ENCODE measurements at regions not wholly inside any gene's neighbourhood (a gene's known extent, or its start where the extent isn't known, plus 50 kb on each side); places are given as distances from the start of the nearest gene placed in this dataset.
A peak's percentile ranks its signal among the peaks of the same experiment; 100 is the strongest.
"Not testable (repeated sequence)": the region's sequence is repeated elsewhere in the genome, so short reads cannot be mapped to it uniquely, and the experiment has no call there.

- DNase-seq, result no peak
Measured at GRCh38 chr4:67035986-67036385, 509.3 kb downstream of the CENPC start.

- no peak for DNase-seq
Measured at GRCh38 chr4:67035501-67035900, 509.8 kb downstream of the CENPC start.

DNA sequence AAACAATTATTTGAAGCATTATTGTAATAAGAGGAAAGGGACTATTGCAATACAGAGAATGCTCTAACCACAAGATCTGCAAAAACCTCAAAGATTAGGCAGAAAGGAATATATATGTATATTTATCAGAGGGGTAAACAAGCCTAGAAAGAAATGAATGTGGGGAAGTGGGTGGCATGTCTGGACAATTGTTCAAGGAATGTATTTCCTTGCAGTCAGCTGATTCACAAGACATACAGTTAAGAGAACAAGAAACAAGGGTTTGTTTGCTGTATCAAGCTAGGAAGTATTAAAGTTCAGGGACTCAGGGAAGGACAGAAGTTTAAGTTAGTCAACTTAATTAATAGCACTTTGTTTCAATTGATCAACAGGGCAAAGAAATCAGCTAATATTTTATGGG lies 514.7 kb downstream of the CENPC start:
- DNase-seq, result no peak

- DNase-seq, result no peak
Measured at GRCh38 chr4:67020438-67020797, 524.9 kb downstream of the CENPC start.

DNA sequence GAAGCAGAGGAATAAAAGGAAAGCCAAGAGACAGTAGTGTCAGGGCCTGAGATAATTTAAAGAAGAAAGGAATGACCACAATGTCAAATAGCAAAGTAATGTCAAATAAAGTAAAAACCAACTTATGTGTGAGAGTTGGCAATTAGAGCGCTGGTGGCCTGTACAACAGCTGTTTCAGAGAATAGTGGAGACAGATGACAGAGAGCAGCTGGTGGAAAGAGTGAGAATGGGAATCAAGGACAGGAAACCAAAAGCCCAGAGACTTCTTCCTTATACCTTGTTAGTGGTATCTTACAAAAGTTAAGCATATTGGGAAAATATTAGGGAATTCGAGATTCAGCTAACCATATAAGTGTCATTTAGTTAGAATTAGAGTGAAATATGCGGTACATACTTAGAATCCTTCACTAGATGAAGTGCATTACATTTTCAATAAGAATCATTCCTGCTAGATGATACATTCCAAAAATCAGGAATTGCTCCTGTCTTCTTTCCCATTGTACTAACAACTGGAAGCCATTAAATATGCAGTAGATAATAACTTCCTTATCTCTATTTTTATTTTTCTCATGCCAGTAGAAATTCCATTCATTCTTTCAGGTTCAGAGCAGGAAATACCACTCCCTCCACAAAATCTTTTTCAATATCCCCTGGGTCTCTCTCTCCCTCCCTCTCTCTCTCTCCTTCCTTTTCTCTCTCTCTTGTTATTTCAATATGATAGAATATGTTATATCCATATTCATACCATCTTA lies 525.4 kb downstream of the CENPC start:
- DNase-seq, result no peak

DNA sequence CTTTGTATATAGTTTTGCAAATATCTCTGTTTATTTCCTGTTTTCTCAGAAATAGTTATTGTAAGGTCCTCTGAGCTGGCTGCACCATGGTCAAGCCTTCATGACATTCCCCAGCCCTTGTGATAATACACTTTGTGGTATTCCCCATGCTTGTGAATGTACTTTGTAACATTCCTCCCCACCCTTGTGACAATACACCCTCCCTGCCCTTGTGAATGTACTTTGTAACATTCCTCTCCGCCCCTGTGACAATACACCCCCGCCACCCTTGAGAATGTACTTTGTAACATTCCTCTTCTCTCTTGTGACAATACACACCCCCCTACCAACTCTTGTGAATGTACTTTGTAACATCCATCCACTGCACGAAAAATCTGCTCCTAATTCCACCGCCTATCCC lies 530.7 kb downstream of the CENPC start:
- no peak for DNase-seq

DNA sequence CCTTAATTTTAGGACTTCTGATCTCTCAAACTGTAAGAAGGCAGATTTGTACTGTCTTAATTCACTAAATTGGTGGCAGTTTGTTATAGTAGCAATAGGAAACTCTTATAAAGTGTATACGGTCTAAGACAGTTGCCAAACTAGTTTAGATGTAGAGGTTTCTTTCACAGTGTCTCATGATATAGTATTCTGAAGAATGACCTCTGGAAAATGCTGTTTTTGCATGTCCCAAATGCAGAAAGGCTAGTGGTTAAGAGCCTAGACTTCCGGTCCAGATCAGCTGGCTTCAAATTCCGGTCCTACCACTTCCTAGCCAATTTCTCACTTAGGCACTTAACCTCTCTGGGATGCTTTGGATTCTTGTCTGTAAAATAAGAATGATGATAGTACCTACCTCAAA lies 538.5 kb downstream of the CENPC start:
- DNase-seq, result no peak

DNA sequence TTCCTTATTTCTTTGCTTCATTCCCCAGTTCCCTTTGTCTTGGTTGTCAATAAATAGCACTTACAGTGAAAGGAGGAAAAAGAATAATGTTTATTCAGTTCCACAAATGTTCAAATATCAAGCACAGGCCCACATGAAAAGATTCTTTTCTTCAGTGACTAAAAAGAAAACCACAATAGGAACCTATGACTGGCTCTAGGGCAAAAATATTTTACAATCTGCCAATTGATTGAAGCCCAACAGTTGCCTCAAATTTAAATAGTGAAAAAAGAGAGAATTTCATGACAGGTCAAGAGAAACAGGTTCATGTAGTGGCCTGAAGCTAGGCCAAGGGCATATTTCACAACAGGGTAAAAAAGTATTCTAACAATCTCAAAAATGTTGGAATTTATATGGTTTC lies 553.8 kb downstream of the CENPC start:
- no peak for DNase-seq

DNA sequence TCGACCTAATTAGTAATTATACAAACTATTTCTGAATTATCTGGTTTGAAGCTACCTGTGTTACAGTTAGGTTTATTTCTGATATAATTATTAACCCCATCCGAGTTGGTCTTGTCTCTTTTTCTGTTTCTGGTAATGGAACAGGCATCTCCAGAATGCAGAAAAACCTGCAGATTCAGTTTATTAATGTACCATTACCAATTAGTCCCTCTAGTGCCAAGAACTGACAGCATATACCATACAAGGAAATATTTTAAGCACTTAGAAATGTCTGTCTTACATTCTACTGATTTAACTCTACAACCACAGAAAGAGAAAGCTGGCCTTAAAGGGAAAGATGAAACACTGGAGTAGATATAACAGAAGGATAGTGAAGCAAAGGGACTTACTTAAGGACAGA lies 570.6 kb downstream of the CENPC start:
- no peak for DNase-seq

DNA sequence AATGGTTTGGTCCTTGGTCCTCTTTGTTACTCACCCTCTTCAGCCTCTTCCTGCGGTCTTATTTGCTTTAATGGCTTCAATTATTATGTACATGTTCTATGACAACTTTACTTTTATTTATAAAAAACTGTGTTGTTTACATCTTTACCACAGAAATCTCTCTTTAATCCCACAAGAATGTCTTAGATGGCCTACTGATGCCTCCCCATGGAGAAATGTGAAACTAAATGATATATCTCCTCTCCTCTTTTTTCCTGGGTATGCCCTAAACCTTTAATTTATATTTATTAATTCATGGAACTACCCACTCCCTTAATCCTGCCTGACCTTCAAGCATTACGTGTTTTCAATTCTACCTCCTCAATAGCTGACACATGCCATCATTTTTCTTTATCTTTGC lies 573.2 kb downstream of the CENPC start:
- no peak for DNase-seq

GRCh38 chr4:66964467-66964866 lies 580.8 kb downstream of the CENPC start:
- DNase-seq, result peak in 1 of 2 donors; percentile 1

DNA sequence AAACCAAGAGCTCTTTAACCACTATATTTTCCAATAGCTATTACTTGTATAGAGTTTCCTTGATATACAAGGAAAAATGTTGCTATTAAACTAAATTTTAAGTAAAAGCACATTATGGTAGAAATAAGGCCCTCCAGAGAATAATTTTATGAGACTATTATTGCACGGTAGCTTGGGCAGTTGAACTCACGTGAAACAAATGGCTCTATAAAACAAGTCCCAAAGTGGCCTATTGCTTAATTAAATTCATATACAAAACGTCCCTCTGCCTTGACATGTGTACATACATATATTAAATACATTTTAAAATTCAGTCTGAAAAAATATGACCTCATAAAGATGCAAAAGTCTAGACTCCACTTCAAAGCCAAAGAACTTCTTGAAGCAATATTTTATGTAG lies 582.2 kb downstream of the CENPC start:
- no peak for DNase-seq

DNA sequence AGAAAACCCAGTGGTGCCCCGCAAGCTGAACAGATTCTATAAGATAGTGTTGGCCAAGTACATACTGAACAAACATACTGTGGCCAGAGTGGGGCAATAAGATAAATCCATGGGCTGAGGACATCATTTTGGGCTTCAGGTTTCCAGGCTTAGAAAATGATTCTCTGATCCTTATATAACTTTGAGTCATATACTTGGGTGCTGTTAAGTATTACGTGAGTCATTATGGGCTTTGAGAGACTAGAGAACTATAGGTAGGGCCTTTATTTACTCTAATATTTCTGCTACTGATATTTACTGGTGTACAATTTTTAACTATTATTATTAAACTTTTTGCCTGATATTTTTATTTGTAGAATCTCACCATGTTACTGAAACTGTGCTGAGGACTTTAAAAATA lies 586.1 kb downstream of the CENPC start:
- no peak for DNase-seq

- DNase-seq, result no peak
Measured at GRCh38 chr4:66956852-66957251, 588.5 kb downstream of the CENPC start.

DNA sequence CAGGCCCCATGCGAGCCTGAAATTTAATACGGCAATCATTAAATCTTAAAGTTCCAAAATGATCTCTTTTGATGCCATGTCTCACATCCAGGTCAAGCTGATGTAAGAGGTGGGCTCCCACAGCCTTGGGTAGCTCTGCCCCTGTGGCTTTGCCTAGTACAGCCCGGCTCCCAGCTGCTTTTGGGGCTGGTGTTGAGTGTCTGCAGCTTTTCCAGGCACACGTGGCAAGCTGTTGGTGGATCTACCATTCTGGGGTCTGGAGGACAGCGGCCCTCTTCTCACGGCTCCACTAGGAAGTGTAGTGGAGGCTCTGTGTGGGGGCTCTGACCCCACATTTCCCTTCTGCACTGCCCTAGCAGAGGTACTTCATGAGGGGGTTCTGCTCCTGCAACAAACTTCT lies 588.9 kb downstream of the CENPC start:
- DNase-seq, result no peak

GRCh38 chr4:66955784-66956183 lies 589.5 kb downstream of the CENPC start:
- no peak for DNase-seq

DNA sequence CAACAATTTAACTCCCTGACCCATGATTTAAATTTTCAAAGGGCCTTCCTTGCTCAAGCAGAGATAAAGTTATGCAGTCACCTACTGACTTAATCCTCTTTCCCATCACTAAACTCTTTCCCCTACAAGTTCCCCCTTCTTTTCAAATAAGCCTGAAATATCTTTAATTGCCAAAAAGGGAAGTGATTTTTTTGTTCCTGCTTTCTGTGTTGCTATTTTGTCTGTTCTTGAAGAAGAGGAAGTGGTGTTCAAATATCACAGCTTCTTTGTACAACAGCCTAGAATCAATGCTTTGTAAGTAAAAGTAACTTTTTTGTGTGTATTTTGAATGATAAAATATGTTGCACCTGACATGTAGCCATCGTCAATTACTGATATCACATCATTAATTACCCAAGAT lies 595.9 kb downstream of the CENPC start:
- peak in 1 of 2 donors; percentile 3 for DNase-seq

DNA sequence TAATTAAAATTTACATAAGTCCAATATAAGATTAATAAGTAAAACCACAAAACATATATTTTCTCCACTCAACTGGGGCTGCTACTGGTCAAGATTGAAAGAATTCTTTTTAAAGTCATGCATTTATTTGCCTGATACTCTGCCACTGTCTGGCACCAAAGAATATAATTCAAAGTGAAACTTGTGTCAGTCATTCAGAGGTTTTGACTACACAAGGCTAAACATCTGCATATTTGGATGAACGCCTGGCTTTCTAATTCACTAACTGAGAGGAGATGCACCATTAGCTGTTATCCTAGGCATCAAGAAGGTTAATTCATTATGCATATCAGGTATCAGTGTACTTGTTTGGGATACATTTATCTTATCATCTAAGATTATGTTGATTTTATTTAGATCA lies 598.5 kb downstream of the CENPC start:
- no peak for DNase-seq

- peak; percentile 2 to 3 for DNase-seq
Measured at GRCh38 chr4:66943112-66943511, 602.2 kb downstream of the CENPC start.

GRCh38 chr4:66931981-66932380 lies 613.3 kb downstream of the CENPC start:
- not testable (repeated sequence) for DNase-seq

- no peak for DNase-seq
Measured at GRCh38 chr4:66930206-66930605, 615.1 kb downstream of the CENPC start.

DNA sequence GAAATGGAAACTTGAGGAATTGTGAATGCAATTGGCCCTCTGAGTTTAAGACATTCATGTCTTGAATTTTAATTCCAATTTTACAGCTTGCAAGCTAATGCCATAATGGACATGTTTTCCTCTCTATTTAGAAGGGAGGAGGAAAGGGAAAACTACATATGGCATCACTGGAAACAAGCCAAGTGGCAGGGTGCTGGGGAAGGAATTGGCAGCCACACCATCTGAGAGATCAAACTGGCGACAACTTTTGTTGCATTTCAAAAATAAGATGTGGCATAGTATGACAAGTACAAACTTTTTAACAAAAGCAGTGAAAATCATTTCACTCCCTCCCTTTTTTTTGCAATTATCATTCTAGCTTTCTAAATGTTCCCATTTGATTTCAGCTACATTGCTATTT lies 615.6 kb downstream of the CENPC start:
- DNase-seq, result no peak

GRCh38 chr4:66928881-66929280 lies 616.4 kb downstream of the CENPC start:
- not testable (repeated sequence) for DNase-seq

DNA sequence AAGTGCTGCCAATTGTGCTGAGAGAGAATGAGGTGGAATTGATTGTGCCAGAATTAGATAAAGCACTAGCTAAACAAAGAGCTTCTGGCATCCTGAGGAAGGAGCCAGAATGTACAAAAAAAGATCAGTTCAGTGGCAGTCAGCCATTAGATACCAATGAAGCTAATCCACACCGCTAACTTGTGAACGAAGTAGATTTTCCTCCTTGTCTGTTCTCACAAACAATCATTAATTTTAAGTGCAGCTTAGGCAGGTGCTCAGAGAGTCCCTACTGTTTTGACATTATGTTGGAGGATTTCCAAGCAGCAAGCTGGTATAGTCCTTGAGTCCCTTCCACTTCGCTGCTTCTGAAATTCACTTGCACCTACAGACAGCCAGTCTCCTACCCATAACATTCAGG lies 617.4 kb downstream of the CENPC start:
- no peak for DNase-seq

DNA sequence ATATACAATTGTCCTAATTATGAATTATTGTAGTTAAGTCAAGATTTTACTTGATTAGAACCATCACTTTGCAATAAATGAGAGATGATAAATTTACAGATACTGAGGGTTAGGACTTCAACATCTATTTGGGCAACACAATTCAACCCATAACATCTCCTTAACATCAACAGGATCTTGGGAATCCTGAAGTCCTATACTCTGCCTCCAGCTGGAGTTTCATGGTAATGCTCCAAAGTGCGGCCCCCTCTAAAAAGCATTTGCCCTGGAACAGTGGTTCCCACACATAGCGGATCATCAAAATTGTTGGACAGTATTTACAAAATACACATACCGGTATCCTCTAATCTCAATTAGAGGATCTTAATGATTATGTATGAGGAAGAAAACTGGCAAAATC lies 618.6 kb downstream of the CENPC start:
- DNase-seq, result no peak
